ENCODE measurements at regions not wholly inside any gene's neighbourhood (a gene's known extent, or its start where the extent isn't known, plus 50 kb on each side); places are given as distances from the start of the nearest gene placed in this dataset.

DNA sequence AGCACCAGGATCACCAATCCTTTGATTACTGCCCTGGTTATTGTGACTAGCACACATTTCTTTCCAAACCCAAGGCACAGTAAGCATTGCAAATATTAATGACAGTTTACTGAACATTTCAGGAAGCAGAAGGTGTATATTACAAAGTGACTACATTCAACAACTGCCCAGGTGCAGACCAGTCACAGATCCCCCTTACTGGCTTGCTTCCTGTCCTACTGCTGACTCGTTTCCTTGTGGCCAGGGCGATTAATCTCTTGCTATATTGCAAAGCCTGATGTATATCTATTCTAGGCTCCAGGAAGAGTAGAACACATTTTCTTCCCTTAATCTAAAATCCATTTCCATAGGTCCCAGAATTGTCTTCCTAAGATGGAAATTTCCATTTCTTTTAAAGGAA lies 77.2 kb upstream of the EPHA7 start:
- H3K18ac ChIP-seq (ENCODE audit: low read length), result no peak overlapping the region
- H2BK120ac ChIP-seq (ENCODE audit: insufficient read depth, low read length, poor library complexity), result no peak overlapping the region
- no peak for DNase-seq

DNA sequence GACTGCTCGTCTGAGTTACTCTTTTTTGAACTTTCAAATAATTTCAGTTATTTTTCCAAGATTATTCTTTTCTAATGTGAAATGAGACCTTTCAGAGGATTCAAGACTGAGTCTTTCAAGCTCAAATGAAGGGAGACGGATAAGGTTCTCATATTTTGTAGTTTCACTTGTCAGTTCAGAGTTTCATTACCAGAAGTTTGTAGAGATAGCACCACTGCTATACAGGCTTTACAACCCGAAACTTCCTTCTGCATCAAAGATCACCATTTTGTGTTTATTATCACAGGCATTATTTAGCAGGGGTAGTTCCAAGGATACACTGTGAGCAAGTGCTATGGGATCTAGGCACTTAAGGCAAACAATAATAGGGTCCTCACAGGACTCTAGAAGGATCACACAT lies 74.7 kb upstream of the EPHA7 start:
- H3K14ac ChIP-seq (ENCODE audit: low read length), result no peak overlapping the region
- H3K4me2 ChIP-seq (ENCODE audit: low read length), result no peak overlapping the region
- no peaks in the 10 kb centered on the region for H3K4me1 ChIP-seq (ENCODE audit: control insufficient read depth in 1 of 2, insufficient read depth in 2 of 2, low read length in 2 of 2)
- H2AFZ ChIP-seq (ENCODE audit: insufficient read depth, low read length, poor library complexity), result no peak overlapping the region
- no peak overlapping the region for H4K8ac ChIP-seq (ENCODE audit: low read depth, low read length)
- H3K79me1 ChIP-seq (ENCODE audit: low read length), result no peaks in the 10 kb centered on the region
- H3K9ac ChIP-seq (ENCODE audit: low read length), result no peak overlapping the region
- no CpG with 5 or more reads among the region's 3 CpGs for WGBS (ENCODE audit: extremely low coverage, insufficient coverage, insufficient read length)
- H3K79me2 ChIP-seq (ENCODE audit: control insufficient read depth, insufficient read depth, low read length, poor library complexity), result no peaks in the 10 kb centered on the region
- H3K23ac ChIP-seq (ENCODE audit: low read length), result no peak overlapping the region
- H2BK12ac ChIP-seq (ENCODE audit: low read length), result no peak overlapping the region
- no peak overlapping the region for H3K18ac ChIP-seq (ENCODE audit: low read length)
- no peak overlapping the region for H2AK5ac ChIP-seq (ENCODE audit: low read length)
- H4K12ac ChIP-seq (ENCODE audit: low read depth, low read length), result no peak overlapping the region
- H3K27me3 ChIP-seq (ENCODE audit: insufficient read depth, low read length), result no peaks in the 10 kb centered on the region
- no peak overlapping the region for H4K91ac ChIP-seq (ENCODE audit: low read depth, low read length)
- H2BK5ac ChIP-seq (ENCODE audit: low read depth, low read length, poor library complexity), result no peak overlapping the region
- H2BK120ac ChIP-seq (ENCODE audit: insufficient read depth, low read length, poor library complexity), result no peak overlapping the region
- H3K36me3 ChIP-seq (ENCODE audit: control insufficient read depth in 1 of 2, insufficient read depth in 2 of 2, low read length in 2 of 2), result no peaks in the 10 kb centered on the region
- DNase-seq, result no peak
- no peak overlapping the region for H3K4ac ChIP-seq (ENCODE audit: low read depth, low read length)
- H3K27ac ChIP-seq (ENCODE audit: low read depth, low read length), result no peak overlapping the region
- H3K4me3 ChIP-seq (ENCODE audit: low read depth, low read length), result no peak overlapping the region
- no peaks in the 10 kb centered on the region for H3K9me3 ChIP-seq (ENCODE audit: insufficient read depth, low read depth, low read length)

More for the DNA sequence above, 77.2 kb upstream of the EPHA7 start:
- Histone ChIP-seq H4K8ac (ENCODE audit: low read depth, low read length) (no peak overlapping the region), H3K36me3 (ENCODE audit: control insufficient read depth in 1 of 2, insufficient read depth in 2 of 2, low read length in 2 of 2) (no peaks in the 10 kb centered on the region), H3K27me3 (ENCODE audit: insufficient read depth, low read length) (no peaks in the 10 kb centered on the region), H3K4ac (ENCODE audit: low read depth, low read length) (no peak overlapping the region), H3K4me2 (ENCODE audit: low read length) (no peak overlapping the region), H4K12ac (ENCODE audit: low read depth, low read length) (no peak overlapping the region), H2AK5ac (ENCODE audit: low read length) (no peak overlapping the region), H3K9ac (ENCODE audit: low read length) (no peak overlapping the region), H3K27ac (ENCODE audit: low read depth, low read length) (no peak overlapping the region), H3K4me1 (ENCODE audit: control insufficient read depth in 1 of 2, insufficient read depth in 2 of 2, low read length in 2 of 2) (no peaks in the 10 kb centered on the region), H3K14ac (ENCODE audit: low read length) (no peak overlapping the region), H2BK5ac (ENCODE audit: low read depth, low read length, poor library complexity) (no peak overlapping the region), H2BK12ac (ENCODE audit: low read length) (no peak overlapping the region), H3K79me1 (ENCODE audit: low read length) (no peaks in the 10 kb centered on the region), H3K79me2 (ENCODE audit: control insufficient read depth, insufficient read depth, low read length, poor library complexity) (no peaks in the 10 kb centered on the region), H3K9me3 (ENCODE audit: insufficient read depth, low read depth, low read length) (no peaks in the 10 kb centered on the region), H4K91ac (ENCODE audit: low read depth, low read length) (no peak overlapping the region), H3K4me3 (ENCODE audit: low read depth, low read length) (no peak overlapping the region), H3K23ac (ENCODE audit: low read length) (no peak overlapping the region), H2AFZ (ENCODE audit: insufficient read depth, low read length, poor library complexity) (no peak overlapping the region)
- no CpG with 5 or more reads among the region's 2 CpGs for WGBS (ENCODE audit: extremely low coverage, insufficient coverage, insufficient read length)

DNA sequence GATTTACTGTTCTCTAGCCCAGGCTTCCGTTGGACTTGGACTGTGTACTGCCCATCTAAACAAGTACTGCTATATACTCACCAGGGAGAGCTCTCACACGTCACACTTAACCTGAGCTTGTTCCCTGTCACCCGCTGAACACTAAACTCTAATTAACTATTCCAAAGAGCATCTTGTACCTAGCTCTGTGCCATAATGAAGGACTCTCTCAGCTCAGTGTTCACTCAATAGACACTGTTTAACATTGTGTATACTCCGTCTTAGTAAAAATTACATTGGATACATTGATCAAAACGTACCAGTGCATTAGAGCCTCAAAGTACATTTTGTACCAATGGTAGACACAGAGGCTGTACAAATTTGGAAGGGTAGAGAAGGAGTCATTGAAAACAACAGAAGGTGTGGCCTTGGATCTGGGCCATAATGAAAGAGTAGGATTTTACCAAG lies 55.4 kb upstream of the EPHA7 start:
- Histone ChIP-seq H3K79me2 (ENCODE audit: control insufficient read depth, insufficient read depth, low read length, poor library complexity) (no peaks in the 10 kb centered on the region), H3K36me3 (ENCODE audit: control insufficient read depth in 1 of 2, insufficient read depth in 2 of 2, low read length in 2 of 2) (no peaks in the 10 kb centered on the region), H2BK5ac (ENCODE audit: low read depth, low read length, poor library complexity) (no peak overlapping the region), H3K4me1 (ENCODE audit: control insufficient read depth in 1 of 2, insufficient read depth in 2 of 2, low read length in 2 of 2) (no peaks in the 10 kb centered on the region), H3K23ac (ENCODE audit: low read length) (no peak overlapping the region), H4K8ac (ENCODE audit: low read depth, low read length) (no peak overlapping the region), H3K4me2 (ENCODE audit: low read length) (no peak overlapping the region), H4K91ac (ENCODE audit: low read depth, low read length) (no peak overlapping the region), H3K14ac (ENCODE audit: low read length) (no peak overlapping the region), H4K12ac (ENCODE audit: low read depth, low read length) (no peak overlapping the region), H3K18ac (ENCODE audit: low read length) (no peak overlapping the region), H3K4me3 (ENCODE audit: low read depth, low read length) (no peak overlapping the region), H3K4ac (ENCODE audit: low read depth, low read length) (no peak overlapping the region), H3K9me3 (ENCODE audit: insufficient read depth, low read depth, low read length) (no peaks in the 10 kb centered on the region), H3K9ac (ENCODE audit: low read length) (no peak overlapping the region), H3K27ac (ENCODE audit: low read depth, low read length) (no peak overlapping the region), H2BK12ac (ENCODE audit: low read length) (no peak overlapping the region), H2AFZ (ENCODE audit: insufficient read depth, low read length, poor library complexity) (no peak overlapping the region), H2AK5ac (ENCODE audit: low read length) (no peak overlapping the region), H3K27me3 (ENCODE audit: insufficient read depth, low read length) (no peaks in the 10 kb centered on the region), H3K79me1 (ENCODE audit: low read length) (no peaks in the 10 kb centered on the region), H2BK120ac (ENCODE audit: insufficient read depth, low read length, poor library complexity) (no peak overlapping the region)
- no CpG with 5 or more reads among the region's 5 CpGs for WGBS (ENCODE audit: extremely low coverage, insufficient coverage, insufficient read length)
- no peak for DNase-seq

DNA sequence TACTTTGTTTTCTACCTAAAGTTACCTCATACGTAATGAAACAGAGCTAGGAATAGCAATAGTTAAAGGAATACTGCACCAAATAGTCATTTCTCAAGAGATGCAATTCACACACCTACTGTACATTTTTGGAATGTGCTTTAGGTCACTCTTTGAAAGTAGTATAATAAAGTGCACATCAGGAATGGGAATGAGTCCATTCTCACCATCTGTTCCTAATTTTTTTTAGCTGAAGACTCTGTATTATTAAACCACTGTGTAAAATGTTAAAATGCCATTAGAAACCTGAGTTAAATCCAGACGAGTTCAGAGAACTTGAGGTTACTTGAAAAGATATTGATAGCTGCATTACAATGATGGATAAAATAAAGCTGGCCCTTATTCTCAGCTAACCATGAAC lies 51.9 kb upstream of the EPHA7 start:
- Histone ChIP-seq H4K12ac (ENCODE audit: low read depth, low read length) (no peak overlapping the region), H3K4me2 (ENCODE audit: low read length) (no peak overlapping the region), H4K91ac (ENCODE audit: low read depth, low read length) (no peak overlapping the region), H2AFZ (ENCODE audit: insufficient read depth, low read length, poor library complexity) (no peak overlapping the region), H3K4me3 (ENCODE audit: low read depth, low read length) (no peak overlapping the region), H2BK5ac (ENCODE audit: low read depth, low read length, poor library complexity) (no peak overlapping the region), H3K4ac (ENCODE audit: low read depth, low read length) (no peak overlapping the region), H3K4me1 (ENCODE audit: control insufficient read depth in 1 of 2, insufficient read depth in 2 of 2, low read length in 2 of 2) (no peaks in the 10 kb centered on the region), H3K79me2 (ENCODE audit: control insufficient read depth, insufficient read depth, low read length, poor library complexity) (no peaks in the 10 kb centered on the region), H3K9ac (ENCODE audit: low read length) (no peak overlapping the region), H4K8ac (ENCODE audit: low read depth, low read length) (no peak overlapping the region), H3K9me3 (ENCODE audit: insufficient read depth, low read depth, low read length) (no peaks in the 10 kb centered on the region), H2BK12ac (ENCODE audit: low read length) (no peak overlapping the region), H2AK5ac (ENCODE audit: low read length) (no peak overlapping the region), H3K36me3 (ENCODE audit: control insufficient read depth in 1 of 2, insufficient read depth in 2 of 2, low read length in 2 of 2) (no peaks in the 10 kb centered on the region), H3K18ac (ENCODE audit: low read length) (no peak overlapping the region), H3K14ac (ENCODE audit: low read length) (no peak overlapping the region), H3K27me3 (ENCODE audit: insufficient read depth, low read length) (no peaks in the 10 kb centered on the region), H3K23ac (ENCODE audit: low read length) (no peak overlapping the region), H3K79me1 (ENCODE audit: low read length) (no peaks in the 10 kb centered on the region), H3K27ac (ENCODE audit: low read depth, low read length) (no peak overlapping the region), H2BK120ac (ENCODE audit: insufficient read depth, low read length, poor library complexity) (no peak overlapping the region)
- WGBS (ENCODE audit: extremely low coverage, insufficient coverage, insufficient read length), result no CpG with 5 or more reads among the region's 2 CpGs
- no peak for DNase-seq

Data from trophoblast cell (in vitro differentiated cells and primary cell).